MM.1S (cell line): ENCODE measurements at regions not wholly inside any gene's neighbourhood (a gene's known extent, or its start where the extent isn't known, plus 50 kb on each side); places are given as distances from the start of the nearest gene placed in this dataset.
"Not testable (repeated sequence)": the region's sequence is repeated elsewhere in the genome, so short reads cannot be mapped to it uniquely, and the experiment has no call there.

Experiments
- DNase-seq: peaks from one replicate; pipeline ENCODE4 v3.0.0-alpha.2; 2015
- H2AFZ ChIP-seq: fragments of 300-600 bp; sonication (generic); 2 replicates; pipeline ENCODE4 v1.6.0; 2016; ENCODE audit warnings: antibody characterized with exemption, low read length
- H3F3A ChIP-seq: fragments of 300-600 bp; sonication (generic); 2 replicates; pipeline ENCODE4 v1.6.1; 2016; ENCODE audit warnings: mild to moderate bottlenecking, antibody characterized with exemption, low read length, moderate library complexity, mixed read lengths; ENCODE audit not compliant: insufficient read depth
- H3K27ac ChIP-seq: fragments of 300-600 bp; sonication (generic); 2 replicates; pipeline ENCODE4 v1.5.1; 2016; ENCODE audit warnings: mild to moderate bottlenecking, low read length
- H3K27me3 ChIP-seq: fragments of 300-600 bp; sonication (generic); replicated peaks from 2 replicates; pipeline ENCODE4 v1.6.0; 2016; ENCODE audit warnings: low read length; ENCODE audit not compliant: insufficient read depth
- H3K36me3 ChIP-seq: fragments of 300-600 bp; sonication (generic); replicated peaks from 2 replicates; pipeline ENCODE4 v1.6.1; 2016; ENCODE audit warnings: mild to moderate bottlenecking, low read length, mixed read lengths; ENCODE audit not compliant: insufficient read depth
- H3K4me1 ChIP-seq: fragments of 300-600 bp; sonication (generic); 2 replicates; pipeline ENCODE4 v1.6.1; 2016; ENCODE audit warnings: low read length, mixed read lengths
- H3K4me2 ChIP-seq: fragments of 300-600 bp; sonication (generic); 2 replicates; pipeline ENCODE4 v1.6.0; 2016; ENCODE audit warnings: low read depth, low read length
- H3K4me3 ChIP-seq: fragments of 300-600 bp; sonication (generic); 2 replicates; pipeline ENCODE4 v1.5.1; 2016; ENCODE audit warnings: low read length, mixed read lengths
- H3K79me2 ChIP-seq: fragments of 300-600 bp; sonication (generic); 2 replicates; pipeline ENCODE4 v1.6.1; 2016; ENCODE audit warnings: mixed run types, low read length, mixed read lengths
- H3K9ac ChIP-seq: fragments of 300-600 bp; sonication (generic); 2 replicates; pipeline ENCODE4 v1.6.1; 2016; ENCODE audit warnings: low read length, mixed read lengths
- H3K9me2 ChIP-seq: fragments of 300-600 bp; sonication (generic); replicated peaks from 2 replicates; pipeline ENCODE4 v1.6.1; 2016; ENCODE audit warnings: mild to moderate bottlenecking, low read length, mixed read lengths; ENCODE audit not compliant: insufficient read depth
- H3K9me3 ChIP-seq: fragments of 300-600 bp; sonication (generic); replicated peaks from 2 replicates; pipeline ENCODE4 v1.6.1; 2016; ENCODE audit warnings: mild to moderate bottlenecking, low read length, mixed read lengths; ENCODE audit not compliant: insufficient read depth
- H4K20me1 ChIP-seq: fragments of 300-600 bp; sonication (generic); 2 replicates; pipeline ENCODE4 v1.6.1; 2016; ENCODE audit warnings: mild to moderate bottlenecking, low read length, moderate library complexity, mixed read lengths; ENCODE audit not compliant: insufficient read depth
- CTCF ChIP-seq: fragments of 300-600 bp; sonication (generic); IDR thresholded peaks from 2 replicates; pipeline ENCODE4 v1.5.1; 2016; ENCODE audit warnings: antibody characterized with exemption, low read length, mixed read lengths
- EZH2 ChIP-seq: fragments of 300-600 bp; sonication (generic); optimal IDR thresholded peaks from 2 replicates; pipeline ENCODE3; 2017; ENCODE audit warnings: low read depth, mild to moderate bottlenecking, antibody characterized with exemption, low read length, mixed read lengths
- EZH2phosphoT487 ChIP-seq: fragments of 300-600 bp; sonication (generic); IDR thresholded peaks from 2 replicates; pipeline ENCODE4 v1.6.1; 2018; ENCODE audit warnings: antibody characterized with exemption, low read length

- not testable (repeated sequence) for H3K4me1 ChIP-seq, H3K27me3 ChIP-seq
These were observed 328.3 kb upstream of the KLF4 start for GRCh38 chr9:107817595-107818502.

GRCh38 chr9:107816561-107817021, 327.0 kb upstream of the KLF4 start:
- Histone ChIP-seq H3K9me2 (no peaks in the 10 kb centered on the region), H3K27ac (peak overlapping the region; percentile 11; the same call in 1 of the 2 replicates), H3K4me3 (no peak overlapping the region), H3F3A (no peaks in the 10 kb centered on the region), H3K36me3 (no peaks in the 10 kb centered on the region), H3K4me2 (peak overlapping the region; percentile 1; the same call in 1 of the 2 replicates), H3K79me2 (no peaks in the 10 kb centered on the region), H3K9me3 (no peaks in the 10 kb centered on the region), H3K27me3 (no peaks in the 10 kb centered on the region), H2AFZ (no peak overlapping the region), H3K4me1 (0 out of 2 replicates have a peak, but pooled peaks cover 10% of the 10 kb centered on the region), H3K9ac (no peak overlapping the region), H4K20me1 (no peaks in the 10 kb centered on the region)
- DNase-seq, result peak; percentile 81
- no peak for TF ChIP-seq EZH2phosphoT487
- no peak for TF ChIP-seq EZH2
- TF ChIP-seq CTCF, result no peak

More at GRCh38 chr9:107817595-107818502, 328.3 kb upstream of the KLF4 start:
- H3K27ac ChIP-seq, H3K9me2 ChIP-seq, H3K79me2 ChIP-seq, H3K9ac ChIP-seq, H3K4me3 ChIP-seq, H3K36me3 ChIP-seq, H3K4me2 ChIP-seq, H4K20me1 ChIP-seq, H3K9me3 ChIP-seq, DNase-seq, H3F3A ChIP-seq, H2AFZ ChIP-seq: not testable (repeated sequence)

- H3K27ac ChIP-seq, result peak overlapping the region; percentile 11; the same call in 1 of the 2 replicates
- DNase-seq, result no peak
- no peaks in the 10 kb centered on the region for H3K27me3 ChIP-seq
- no peaks in the 10 kb centered on the region for H3K36me3 ChIP-seq
- H3K4me2 ChIP-seq, result peak overlapping the region; percentile 1; the same call in 1 of the 2 replicates
- H3K4me3 ChIP-seq, result no peak overlapping the region
- H4K20me1 ChIP-seq, result no peaks in the 10 kb centered on the region
- H3K9ac ChIP-seq, result no peak overlapping the region
- H3K9me3 ChIP-seq, result no peaks in the 10 kb centered on the region
- no peaks in the 10 kb centered on the region for H3K9me2 ChIP-seq
- no peaks in the 10 kb centered on the region for H3K79me2 ChIP-seq
- H3F3A ChIP-seq, result no peaks in the 10 kb centered on the region
- no peak overlapping the region for H2AFZ ChIP-seq
- H3K4me1 ChIP-seq, result 0 out of 2 replicates have a peak, but pooled peaks cover 10% of the 10 kb centered on the region
- TF ChIP-seq CTCF, result no peak
- TF ChIP-seq EZH2phosphoT487, result no peak
- TF ChIP-seq EZH2, result no peak
These were observed 326.4 kb upstream of the KLF4 start for GRCh38 chr9:107815782-107816560.
